Effector memory CD8-positive, alpha-beta T cell (primary cell): ENCODE measurements at regions not wholly inside any gene's neighbourhood (a gene's known extent, or its start where the extent isn't known, plus 50 kb on each side); places are given as distances from the start of the nearest gene placed in this dataset.

Experiments used
- ATAC-seq: fragments of 150-1000 bp; cut with Tn5 transposase; replicated peaks from 2 replicates; pipeline ENCODE4 v1.10.0; 2021; ENCODE audit warnings: mild to moderate bottlenecking, moderate library complexity
- DNase-seq, 3 experiments: peaks; one replicate each; pipeline ENCODE4 v3.0.0; 2021
- H3K27ac Mint-ChIP-seq, 2 donors: one replicate each; pipeline ENCODE4 v1.8.0; 2022; ENCODE audit warnings: mild to moderate bottlenecking in 2 of 2, mixed read lengths in 2 of 2, moderate library complexity in 2 of 2
- H3K27me3 Mint-ChIP-seq, 2 donors: one replicate each; pipeline ENCODE4 v1.8.0; 2022; ENCODE audit warnings: mixed read lengths in 2 of 2
- H3K36me3 Mint-ChIP-seq: one replicate; pipeline ENCODE4 v1.8.0; 2022; ENCODE audit warnings: mild to moderate bottlenecking, moderate library complexity, mixed read lengths; ENCODE audit not compliant: insufficient read depth
- H3K4me1 Mint-ChIP-seq, 2 donors: one replicate each; pipeline ENCODE4 v1.8.0; 2022; ENCODE audit warnings: low read depth in 2 of 2, mixed read lengths in 2 of 2
- H3K4me3 Mint-ChIP-seq, 2 donors: one replicate each; pipeline ENCODE4 v1.8.0; 2022; ENCODE audit warnings: mild to moderate bottlenecking in 2 of 2, mixed read lengths in 2 of 2, moderate library complexity in 2 of 2
- H3K9me3 Mint-ChIP-seq, 2 donors: one replicate each; pipeline ENCODE4 v1.8.0; 2022; ENCODE audit warnings: mixed read lengths in 2 of 2

- no peak overlapping the region for H3K27ac Mint-ChIP-seq
- H3K9me3 Mint-ChIP-seq, result no peaks in the 10 kb centered on the region
- H3K27me3 Mint-ChIP-seq, result no peaks in the 10 kb centered on the region
- no peak overlapping the region for H3K4me3 Mint-ChIP-seq
- DNase-seq, result no peak
- H3K36me3 Mint-ChIP-seq, result no peaks in the 10 kb centered on the region
- H3K4me1 Mint-ChIP-seq, result no peaks in the 10 kb centered on the region
- no peak for ATAC-seq
Observed at GRCh38 chr13:84651288-84651687, 769.0 kb upstream of the SLITRK1 start.

- DNase-seq (no peak), ATAC-seq (no peak)
- Mint-ChIP-seq H3K27ac (no peak overlapping the region), H3K27me3 (no peaks in the 10 kb centered on the region), H3K9me3 (no peaks in the 10 kb centered on the region), H3K4me1 (no peaks in the 10 kb centered on the region), H3K4me3 (no peak overlapping the region), H3K36me3 (no peaks in the 10 kb centered on the region)
Observed at GRCh38 chr13:84649853-84650252, 767.6 kb upstream of the SLITRK1 start.

GRCh38 chr13:84648069-84648640 lies 765.9 kb upstream of the SLITRK1 start:
- Mint-ChIP-seq H3K4me1 (no peaks in the 10 kb centered on the region), H3K27me3 (no peaks in the 10 kb centered on the region), H3K36me3 (no peaks in the 10 kb centered on the region), H3K9me3 (no peaks in the 10 kb centered on the region), H3K4me3 (no peak overlapping the region), H3K27ac (no peak overlapping the region)
- DNase-seq (no peak), ATAC-seq (no peak)

GRCh38 chr13:84646957-84647356 lies 764.7 kb upstream of the SLITRK1 start:
- H3K27ac Mint-ChIP-seq, result no peak overlapping the region
- no peak overlapping the region for H3K4me3 Mint-ChIP-seq
- H3K9me3 Mint-ChIP-seq, result no peaks in the 10 kb centered on the region
- no peaks in the 10 kb centered on the region for H3K27me3 Mint-ChIP-seq
- H3K36me3 Mint-ChIP-seq, result no peaks in the 10 kb centered on the region
- H3K4me1 Mint-ChIP-seq, result no peaks in the 10 kb centered on the region
- DNase-seq (no peak), ATAC-seq (no peak)

GRCh38 chr13:84645196-84646012 lies 763.1 kb upstream of the SLITRK1 start:
- Mint-ChIP-seq H3K27me3 (no peaks in the 10 kb centered on the region), H3K9me3 (peaks cover 2 to 5% of the 10 kb centered on the region in 2 donors), H3K36me3 (no peaks in the 10 kb centered on the region), H3K27ac (no peak overlapping the region), H3K4me3 (no peak overlapping the region), H3K4me1 (no peaks in the 10 kb centered on the region)
- DNase-seq (no peak), ATAC-seq (no peak)

- no peak for DNase-seq
- Mint-ChIP-seq H3K4me3 (no peak overlapping the region), H3K4me1 (no peaks in the 10 kb centered on the region), H3K27ac (no peak overlapping the region), H3K36me3 (no peaks in the 10 kb centered on the region), H3K27me3 (no peaks in the 10 kb centered on the region), H3K9me3 (peaks cover 3 to 12% of the 10 kb centered on the region in 2 donors)
- no peak for ATAC-seq
Observed at GRCh38 chr13:84641491-84641890, 759.2 kb upstream of the SLITRK1 start.

GRCh38 chr13:84640691-84641090 lies 758.4 kb upstream of the SLITRK1 start:
- ATAC-seq, result no peak
- H3K36me3 Mint-ChIP-seq, result no peaks in the 10 kb centered on the region

GRCh38 chr13:84630476-84630875 lies 748.2 kb upstream of the SLITRK1 start:
- no peak overlapping the region for H3K27ac Mint-ChIP-seq
- no peaks in the 10 kb centered on the region for H3K36me3 Mint-ChIP-seq
- H3K27me3 Mint-ChIP-seq, result no peaks in the 10 kb centered on the region
- no peaks in the 10 kb centered on the region for H3K4me1 Mint-ChIP-seq
- no peak for ATAC-seq
- no peak for DNase-seq
- H3K9me3 Mint-ChIP-seq, result peaks cover 3 to 9% of the 10 kb centered on the region in 2 donors
- no peak overlapping the region for H3K4me3 Mint-ChIP-seq

More at GRCh38 chr13:84640691-84641090, 758.4 kb upstream of the SLITRK1 start:
- no peak overlapping the region for H3K4me3 Mint-ChIP-seq
- no peak overlapping the region for H3K27ac Mint-ChIP-seq
- H3K27me3 Mint-ChIP-seq, result no peaks in the 10 kb centered on the region
- H3K9me3 Mint-ChIP-seq, result peaks cover 3 to 12% of the 10 kb centered on the region in 2 donors
- no peaks in the 10 kb centered on the region for H3K4me1 Mint-ChIP-seq
- DNase-seq, result no peak

- Mint-ChIP-seq H3K4me1 (no peaks in the 10 kb centered on the region), H3K4me3 (no peak overlapping the region), H3K27ac (no peak overlapping the region), H3K27me3 (no peaks in the 10 kb centered on the region), H3K36me3 (no peaks in the 10 kb centered on the region), H3K9me3 (no peaks in the 10 kb centered on the region)
- ATAC-seq (no peak), DNase-seq (no peak)
Observed at GRCh38 chr13:84616864-84617263, 734.6 kb upstream of the SLITRK1 start.

GRCh38 chr13:84609716-84610115 lies 727.4 kb upstream of the SLITRK1 start:
- Mint-ChIP-seq H3K4me3 (no peak overlapping the region), H3K36me3 (no peaks in the 10 kb centered on the region), H3K4me1 (no peaks in the 10 kb centered on the region), H3K27ac (no peak overlapping the region), H3K9me3 (peaks cover 0 to 3% of the 10 kb centered on the region in 2 donors), H3K27me3 (no peaks in the 10 kb centered on the region)
- ATAC-seq, result no peak
- DNase-seq, result no peak

GRCh38 chr13:84607261-84608013 lies 725.2 kb upstream of the SLITRK1 start:
- Mint-ChIP-seq H3K27me3 (no peaks in the 10 kb centered on the region), H3K4me1 (no peaks in the 10 kb centered on the region), H3K27ac (no peak overlapping the region), H3K9me3 (peaks cover 0 to 6% of the 10 kb centered on the region in 2 donors), H3K36me3 (no peaks in the 10 kb centered on the region), H3K4me3 (no peak overlapping the region)
- ATAC-seq, result no peak
- no peak for DNase-seq

GRCh38 chr13:84606616-84607015 lies 724.3 kb upstream of the SLITRK1 start:
- no peak for ATAC-seq
- Mint-ChIP-seq H3K36me3 (no peaks in the 10 kb centered on the region), H3K9me3 (peaks cover 0 to 6% of the 10 kb centered on the region in 2 donors), H3K27ac (no peak overlapping the region), H3K4me1 (no peaks in the 10 kb centered on the region), H3K4me3 (no peak overlapping the region), H3K27me3 (no peaks in the 10 kb centered on the region)
- no peak for DNase-seq

GRCh38 chr13:84605927-84606326 lies 723.7 kb upstream of the SLITRK1 start:
- DNase-seq (no peak), ATAC-seq (no peak)
- H3K9me3 Mint-ChIP-seq, result peaks cover 0 to 6% of the 10 kb centered on the region in 2 donors
- no peak overlapping the region for H3K4me3 Mint-ChIP-seq
- no peak overlapping the region for H3K27ac Mint-ChIP-seq
- no peaks in the 10 kb centered on the region for H3K4me1 Mint-ChIP-seq
- no peaks in the 10 kb centered on the region for H3K36me3 Mint-ChIP-seq
- no peaks in the 10 kb centered on the region for H3K27me3 Mint-ChIP-seq

- DNase-seq (no peak), ATAC-seq (no peak)
- H3K27ac Mint-ChIP-seq, result no peak overlapping the region
- H3K4me3 Mint-ChIP-seq, result no peak overlapping the region
- H3K36me3 Mint-ChIP-seq, result no peaks in the 10 kb centered on the region
- H3K4me1 Mint-ChIP-seq, result no peaks in the 10 kb centered on the region
- H3K27me3 Mint-ChIP-seq, result no peaks in the 10 kb centered on the region
- H3K9me3 Mint-ChIP-seq, result no peaks in the 10 kb centered on the region
Observed at GRCh38 chr13:84591444-84591843, 709.2 kb upstream of the SLITRK1 start.
